Stimulated activated CD4-positive, alpha-beta T cell treated with anti-CD3 and anti-CD28 coated beads, Interleukin-2, amount 100 ng/mL, for 4 hours (primary cell): ENCODE measurements at regions not wholly inside any gene's neighbourhood (a gene's known extent, or its start where the extent isn't known, plus 50 kb on each side); places are given as distances from the start of the nearest gene placed in this dataset.
"Not testable (repeated sequence)": the region's sequence is repeated elsewhere in the genome, so short reads cannot be mapped to it uniquely, and the experiment has no call there.

Experiments used
- DNase-seq: peaks from one replicate; pipeline ENCODE4 v3.0.0-alpha.2; 2020; ENCODE audit warnings: low read depth

DNA sequence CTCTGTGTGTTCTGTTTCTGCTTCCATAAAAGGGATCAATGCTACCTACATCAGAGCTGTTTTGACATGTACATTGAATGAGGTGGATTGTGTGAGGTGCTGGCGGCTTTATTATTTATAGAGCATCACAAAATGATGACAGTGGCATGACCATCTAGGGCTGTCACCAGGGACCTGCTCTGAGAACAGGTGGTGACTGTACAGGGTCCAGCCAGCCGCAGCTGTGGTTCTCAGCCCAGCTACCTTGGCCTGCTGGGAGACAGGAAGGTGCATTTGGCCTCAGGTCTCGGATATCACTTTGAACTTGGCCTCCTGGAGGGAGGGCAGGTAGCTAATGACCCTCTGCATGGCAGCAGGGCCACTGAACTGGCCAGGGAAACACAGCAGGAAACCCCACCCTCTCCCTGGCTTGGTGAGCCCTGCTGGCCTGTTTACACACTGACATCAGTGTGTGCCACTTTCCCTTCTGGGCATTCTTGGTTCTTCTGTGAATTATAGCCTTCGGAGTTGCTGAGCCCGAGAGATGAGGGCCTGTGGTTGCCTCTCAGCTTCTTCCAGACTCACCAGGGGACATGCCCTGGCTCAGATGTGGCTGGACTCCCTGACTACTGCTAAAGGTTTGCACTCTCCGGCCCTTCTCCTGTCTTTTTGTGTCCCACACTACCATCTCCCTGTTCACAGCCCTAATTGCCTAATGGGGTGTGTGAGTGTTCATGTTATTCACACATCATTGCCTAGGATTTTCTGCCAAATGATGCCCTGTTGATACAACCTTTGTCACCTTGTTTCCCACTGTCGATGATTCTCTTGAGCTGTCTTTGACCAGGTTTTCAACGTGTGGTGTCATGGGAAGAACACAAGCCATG, 109.2 kb upstream of the RAB12 start:
- no peak for DNase-seq

DNA sequence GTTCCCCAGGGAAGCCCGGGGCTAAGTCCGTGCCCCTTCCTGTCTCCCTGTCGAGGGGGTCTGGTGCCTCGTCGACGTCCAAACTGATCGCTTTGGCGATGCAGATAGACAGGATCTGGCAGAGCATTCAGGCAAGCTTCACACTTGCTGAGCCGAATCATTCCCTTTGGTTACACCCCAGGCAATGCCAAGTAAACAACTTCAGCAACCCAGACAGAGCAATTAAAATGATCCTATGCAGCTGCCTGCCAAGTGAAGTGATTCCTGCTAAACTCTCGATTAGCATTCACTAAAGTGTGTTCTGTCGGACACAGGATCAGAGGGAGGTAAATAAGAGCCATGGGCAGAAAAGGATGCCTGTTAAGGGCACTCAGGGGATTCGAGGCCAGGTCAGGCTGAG, 108.2 kb upstream of the RAB12 start:
- DNase-seq = no peak

DNA sequence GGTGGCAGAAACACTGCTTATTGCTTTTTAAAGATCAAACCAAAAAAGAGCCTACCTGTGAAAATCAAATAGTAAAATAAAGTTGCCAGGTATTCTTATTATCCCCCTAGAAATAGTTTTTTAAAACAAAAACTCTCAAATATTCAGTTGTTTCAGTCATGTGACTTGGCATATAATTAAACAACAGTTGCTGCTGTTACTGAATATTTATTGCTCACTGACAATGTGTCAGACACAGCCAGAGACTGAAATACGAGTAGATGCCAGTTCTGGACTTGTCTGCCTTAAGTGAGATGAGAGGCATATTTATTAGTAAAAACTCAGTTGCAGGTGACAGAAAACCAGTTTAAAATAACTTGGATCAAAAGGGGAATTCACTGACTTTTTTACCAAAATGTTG, 106.0 kb upstream of the RAB12 start:
- no peak for DNase-seq

GRCh38 chr18:8504424-8504823, 104.8 kb upstream of the RAB12 start:
- no peak for DNase-seq

DNA sequence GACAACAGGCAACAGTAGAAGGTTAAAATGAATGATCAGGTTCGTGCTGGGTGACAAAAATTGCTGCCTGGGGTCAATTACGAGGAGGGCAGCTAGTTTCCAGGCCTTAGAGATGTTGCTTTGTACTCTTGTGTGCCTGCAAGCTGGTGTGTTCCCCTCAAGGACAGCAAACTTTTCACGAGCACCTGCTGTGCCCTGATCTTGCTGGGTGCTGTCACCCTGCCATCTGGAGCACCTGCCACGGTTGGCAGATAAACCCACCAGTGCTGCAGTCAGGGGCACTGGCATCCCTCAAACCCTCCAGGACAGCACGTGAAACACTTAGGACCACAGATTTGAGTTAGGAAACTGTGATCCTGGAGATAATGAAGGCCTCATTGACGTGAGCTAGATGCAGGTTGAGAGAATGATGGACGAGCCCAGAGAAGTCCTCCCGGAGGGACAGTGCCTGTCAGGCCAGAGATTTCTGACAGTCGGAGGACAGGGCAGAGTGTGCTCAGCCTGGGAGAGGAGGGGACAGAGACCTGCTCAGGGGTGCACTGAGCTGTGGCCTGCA, 104.3 kb upstream of the RAB12 start:
- DNase-seq = no peak

- no peak for DNase-seq
Measured at GRCh38 chr18:8506251-8507049, 102.8 kb upstream of the RAB12 start.

- DNase-seq = no peak
Measured at GRCh38 chr18:8507361-8507760, 101.9 kb upstream of the RAB12 start.

GRCh38 chr18:8507915-8508705, 101.1 kb upstream of the RAB12 start:
- DNase-seq = no peak

GRCh38 chr18:8513249-8513648, 96.0 kb upstream of the RAB12 start:
- no peak for DNase-seq

GRCh38 chr18:8514409-8514808, 94.8 kb upstream of the RAB12 start:
- DNase-seq = no peak

DNA sequence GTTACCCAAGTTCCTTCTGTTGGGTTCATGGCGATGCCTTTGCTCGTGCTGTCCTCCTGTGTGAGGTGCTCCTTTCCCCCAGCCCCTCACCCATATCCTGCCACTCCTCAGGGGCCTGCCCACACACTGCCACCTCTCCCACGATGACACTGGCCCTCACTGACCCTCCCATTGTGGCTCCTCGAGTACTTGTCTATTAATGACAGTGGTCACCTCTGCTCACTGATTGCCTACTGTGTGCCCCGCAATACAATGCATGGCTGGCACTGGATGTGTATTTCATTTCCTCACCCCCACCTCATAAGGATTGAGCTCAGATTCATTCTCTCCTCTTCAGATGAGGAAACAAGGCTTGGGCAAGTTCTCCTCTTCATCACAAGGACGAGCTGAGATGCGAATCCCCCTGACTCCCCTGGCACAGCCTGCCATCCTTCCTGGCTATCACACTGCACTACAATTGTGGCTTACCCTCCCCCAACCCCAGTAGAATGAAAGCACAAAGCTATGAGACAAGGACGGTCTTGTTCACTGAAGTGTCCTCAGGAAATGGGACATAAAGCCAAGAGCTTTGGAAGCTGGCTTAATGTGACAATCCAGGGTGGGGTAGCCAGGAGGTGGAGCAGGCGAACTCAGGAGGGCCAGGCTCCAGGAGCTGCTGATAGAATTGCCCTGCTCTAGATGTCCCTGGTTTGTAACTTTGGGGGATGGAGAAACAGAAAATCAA, 93.9 kb upstream of the RAB12 start:
- DNase-seq = no peak

- DNase-seq = no peak
Measured at GRCh38 chr18:8516371-8517250, 92.6 kb upstream of the RAB12 start.

- DNase-seq = no peak
Measured at GRCh38 chr18:8517276-8517675, 92.0 kb upstream of the RAB12 start.

- DNase-seq = no peak
Measured at GRCh38 chr18:8519102-8519501, 90.1 kb upstream of the RAB12 start.

GRCh38 chr18:8520266-8520665, 89.0 kb upstream of the RAB12 start:
- no peak for DNase-seq

- no peak for DNase-seq
Measured at GRCh38 chr18:8522756-8523155, 86.5 kb upstream of the RAB12 start.

DNA sequence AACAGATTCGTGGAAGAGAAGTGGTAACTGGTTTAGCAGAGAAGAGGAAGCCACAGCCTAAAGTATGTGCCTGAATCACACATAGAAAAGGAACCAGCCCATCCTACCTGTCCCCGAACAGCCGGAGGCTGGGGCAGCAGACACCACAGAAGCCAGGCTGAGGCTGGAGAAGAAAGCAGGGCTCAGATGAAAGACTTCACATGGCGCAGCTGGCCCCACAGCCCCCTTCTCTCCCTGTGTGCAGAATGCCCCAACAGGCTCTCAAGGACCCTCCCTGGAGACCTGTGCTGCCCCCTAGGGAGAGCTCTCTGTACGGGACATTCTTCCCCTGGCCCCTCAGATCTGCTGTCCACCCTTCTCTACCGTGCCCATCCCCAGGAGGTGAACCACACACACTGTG, 83.5 kb upstream of the RAB12 start:
- DNase-seq = no peak

- no peak for DNase-seq
Measured at GRCh38 chr18:8526332-8526731, 82.9 kb upstream of the RAB12 start.

GRCh38 chr18:8529609-8530008, 79.6 kb upstream of the RAB12 start:
- no peak for DNase-seq

GRCh38 chr18:8531084-8531483, 78.2 kb upstream of the RAB12 start:
- not testable (repeated sequence) for DNase-seq

GRCh38 chr18:8536231-8536630, 73.0 kb upstream of the RAB12 start:
- no peak for DNase-seq
